WERI-Rb-1 (cell line): ENCODE measurements at regions not wholly inside any gene's neighbourhood (a gene's known extent, or its start where the extent isn't known, plus 50 kb on each side); places are given as distances from the start of the nearest gene placed in this dataset.

Source experiments
- DNase-seq: peaks from one replicate; pipeline ENCODE4 v3.0.0-alpha.2; 2020
- H3K27ac ChIP-seq: fragments of 250-450 bp; sonication (Bioruptor Pico); 2 replicates; pipeline ENCODE4 v1.5.1; 2020; ENCODE audit warnings: mild to moderate bottlenecking, moderate library complexity
- H3K27me3 ChIP-seq: fragments of 250-450 bp; sonication (Bioruptor Pico); 2 replicates; pipeline ENCODE4 v1.5.1; 2021; ENCODE audit warnings: mild to moderate bottlenecking, low read depth, moderate library complexity; ENCODE audit not compliant: insufficient read depth, severe bottlenecking
- H3K36me3 ChIP-seq: fragments of 250-450 bp; sonication (Bioruptor Pico); 2 replicates; pipeline ENCODE4 v1.5.1; 2020; ENCODE audit warnings: mild to moderate bottlenecking, moderate library complexity
- H3K4me3 ChIP-seq: 2 replicates; pipeline ENCODE4 v1.5.1; 2011; ENCODE audit warnings: low read depth, mild to moderate bottlenecking, control low read depth, low read length
- H3K9me3 ChIP-seq: fragments of 250-450 bp; sonication (Bioruptor Pico); 2 replicates; pipeline ENCODE4 v1.5.1; 2021; ENCODE audit warnings: mild to moderate bottlenecking, moderate library complexity; ENCODE audit not compliant: severe bottlenecking
- TF ChIP-seq, protein P1 (sequence below): IDR thresholded peaks from 2 replicates; pipeline ENCODE4 v1.5.1; 2011; ENCODE audit warnings: low read depth, mild to moderate bottlenecking, control low read depth, inconsistent platforms, low read length

DNA sequence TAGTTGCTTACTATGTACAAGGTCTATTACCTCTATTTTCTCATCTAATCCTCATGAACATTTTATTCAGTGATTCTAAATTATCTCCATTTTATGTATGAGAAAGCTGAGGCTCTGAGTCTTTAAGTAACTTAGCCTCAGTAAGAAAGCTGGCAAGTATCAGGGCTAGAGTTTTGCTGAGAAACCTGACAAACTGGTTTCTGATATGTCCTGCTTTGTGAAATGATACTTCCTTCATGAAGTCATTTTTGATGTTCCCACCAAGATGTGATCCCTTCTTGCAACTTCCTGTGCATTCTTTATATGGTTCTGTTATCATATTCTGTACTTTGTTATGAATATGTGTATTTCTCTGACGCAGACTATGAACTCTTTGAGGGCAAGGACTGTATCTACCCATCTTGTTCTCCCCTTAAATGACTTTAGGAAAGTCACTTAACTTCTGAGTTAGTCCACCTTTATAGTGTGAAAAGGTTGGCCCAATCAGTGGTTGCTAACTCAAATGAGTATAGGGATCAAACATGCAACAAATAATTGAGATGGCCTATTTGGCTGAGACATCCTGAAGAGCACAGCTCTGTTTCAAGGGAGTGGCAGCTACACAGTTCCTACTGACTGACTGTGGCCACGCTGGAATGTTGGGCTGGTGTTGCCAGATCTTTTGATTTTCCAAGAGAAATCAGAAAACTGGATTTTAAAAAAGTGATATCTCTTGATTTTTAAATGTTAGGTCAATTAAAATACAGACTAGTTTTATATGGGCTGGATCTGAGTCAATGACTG, 127.9 kb upstream of the AMOT start:
- H3K9me3 ChIP-seq = no peaks in the 10 kb centered on the region
- DNase-seq = no peak

DNA sequence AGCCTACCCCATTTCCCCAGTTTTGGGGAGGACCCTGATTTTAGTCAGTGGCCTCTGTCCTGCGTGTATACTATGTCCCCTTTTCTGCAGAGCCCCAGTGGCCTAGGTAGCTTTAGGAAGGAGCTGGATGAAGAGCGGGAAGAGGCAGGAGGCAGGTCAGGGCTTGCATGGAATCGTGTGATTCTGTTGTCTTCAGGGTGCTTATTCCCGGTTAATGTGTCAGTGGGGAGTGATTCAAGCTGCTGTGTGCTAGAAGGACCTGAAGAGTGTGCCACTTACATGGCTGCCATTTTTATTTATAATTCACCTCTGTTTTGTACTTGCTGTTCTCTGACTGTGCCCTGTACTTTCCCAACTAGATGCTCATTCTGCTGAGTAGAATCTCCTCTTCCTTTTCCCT, 127.3 kb upstream of the AMOT start:
- no peak for DNase-seq
- no peak overlapping the region for H3K4me3 ChIP-seq

More for the DNA sequence above, 127.9 kb upstream of the AMOT start:
- TF ChIP-seq, protein P1, sequence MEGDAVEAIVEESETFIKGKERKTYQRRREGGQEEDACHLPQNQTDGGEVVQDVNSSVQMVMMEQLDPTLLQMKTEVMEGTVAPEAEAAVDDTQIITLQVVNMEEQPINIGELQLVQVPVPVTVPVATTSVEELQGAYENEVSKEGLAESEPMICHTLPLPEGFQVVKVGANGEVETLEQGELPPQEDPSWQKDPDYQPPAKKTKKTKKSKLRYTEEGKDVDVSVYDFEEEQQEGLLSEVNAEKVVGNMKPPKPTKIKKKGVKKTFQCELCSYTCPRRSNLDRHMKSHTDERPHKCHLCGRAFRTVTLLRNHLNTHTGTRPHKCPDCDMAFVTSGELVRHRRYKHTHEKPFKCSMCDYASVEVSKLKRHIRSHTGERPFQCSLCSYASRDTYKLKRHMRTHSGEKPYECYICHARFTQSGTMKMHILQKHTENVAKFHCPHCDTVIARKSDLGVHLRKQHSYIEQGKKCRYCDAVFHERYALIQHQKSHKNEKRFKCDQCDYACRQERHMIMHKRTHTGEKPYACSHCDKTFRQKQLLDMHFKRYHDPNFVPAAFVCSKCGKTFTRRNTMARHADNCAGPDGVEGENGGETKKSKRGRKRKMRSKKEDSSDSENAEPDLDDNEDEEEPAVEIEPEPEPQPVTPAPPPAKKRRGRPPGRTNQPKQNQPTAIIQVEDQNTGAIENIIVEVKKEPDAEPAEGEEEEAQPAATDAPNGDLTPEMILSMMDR = no peak
- Histone ChIP-seq H3K27me3 (peaks cover 84% of the 10 kb centered on the region), H3K27ac (no peak overlapping the region), H3K36me3 (no peaks in the 10 kb centered on the region), H3K4me3 (no peak overlapping the region)

GRCh38 chrX:112967341-112967740, 126.7 kb upstream of the AMOT start:
- H3K9me3 ChIP-seq = no peaks in the 10 kb centered on the region

More for the DNA sequence above, 127.3 kb upstream of the AMOT start:
- no peaks in the 10 kb centered on the region for H3K36me3 ChIP-seq
- TF ChIP-seq, protein P1 = no peak
- no peaks in the 10 kb centered on the region for H3K9me3 ChIP-seq
- H3K27me3 ChIP-seq = peaks cover 85% of the 10 kb centered on the region
- no peak overlapping the region for H3K27ac ChIP-seq

DNA sequence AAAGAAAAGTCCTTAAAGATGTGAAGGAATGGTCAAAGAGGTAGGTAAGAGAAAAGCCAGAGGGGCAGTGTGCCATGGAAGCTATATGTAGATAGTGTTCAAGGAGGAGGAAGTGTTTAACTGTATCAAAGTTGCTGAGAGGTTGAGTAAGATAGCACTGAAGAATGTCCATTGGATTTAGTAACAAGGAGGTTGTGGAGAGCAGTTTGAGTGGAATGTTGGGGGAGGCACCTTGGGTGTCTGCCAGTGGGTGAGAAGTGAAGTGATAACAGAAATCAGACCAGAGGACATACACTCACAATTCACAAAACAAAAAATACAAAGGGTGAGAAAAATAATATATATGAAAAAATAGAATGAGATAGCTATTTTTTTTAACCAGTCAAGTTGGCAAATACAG, 121.3 kb upstream of the AMOT start:
- Histone ChIP-seq H3K4me3 (no peak overlapping the region), H3K36me3 (no peaks in the 10 kb centered on the region), H3K27ac (no peak overlapping the region), H3K27me3 (peaks cover 76% of the 10 kb centered on the region), H3K9me3 (no peaks in the 10 kb centered on the region)
- DNase-seq = no peak
- TF ChIP-seq, protein P1 = no peak

More at GRCh38 chrX:112967341-112967740, 126.7 kb upstream of the AMOT start:
- Histone ChIP-seq H3K27ac (no peak overlapping the region), H3K36me3 (no peaks in the 10 kb centered on the region), H3K27me3 (peaks cover 90% of the 10 kb centered on the region), H3K4me3 (no peak overlapping the region)
- TF ChIP-seq, protein P1 = no peak
- DNase-seq = no peak

DNA sequence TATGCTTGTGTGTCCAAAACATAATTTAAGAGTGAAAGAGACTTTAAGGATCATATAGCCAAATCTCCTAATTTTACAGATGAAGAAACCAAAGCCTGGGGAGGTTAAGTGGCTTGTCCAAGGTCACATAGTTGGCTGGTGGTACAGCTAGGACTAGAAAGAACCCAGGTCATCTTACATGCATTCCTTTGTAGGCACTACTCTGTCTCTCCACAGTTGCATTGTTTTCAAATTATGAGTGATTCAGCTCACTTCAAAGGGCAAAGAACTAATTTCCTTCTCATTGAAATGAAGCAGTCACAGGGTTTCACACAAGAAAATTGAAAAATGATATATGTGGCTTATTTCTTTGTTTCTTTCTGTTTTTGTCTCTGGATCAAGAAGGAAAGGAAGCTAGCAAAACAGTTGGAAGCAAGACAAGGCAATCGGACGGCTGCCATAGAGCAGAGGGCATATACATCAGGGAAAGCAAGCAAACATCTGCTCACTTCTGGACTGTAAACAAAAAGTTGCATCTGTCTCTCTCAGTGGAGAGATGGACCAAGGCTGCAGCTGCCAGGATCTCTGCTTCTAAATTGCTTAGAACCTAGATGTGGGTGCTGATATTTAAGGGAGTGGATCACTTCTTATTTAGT, 107.5 kb upstream of the AMOT start:
- no peak for DNase-seq
- no peaks in the 10 kb centered on the region for H3K9me3 ChIP-seq

More for the DNA sequence above, 107.5 kb upstream of the AMOT start:
- TF ChIP-seq, protein P1 = no peak
- no peaks in the 10 kb centered on the region for H3K36me3 ChIP-seq
- peaks cover 70% of the 10 kb centered on the region for H3K27me3 ChIP-seq
- H3K27ac ChIP-seq = no peak overlapping the region
- no peak overlapping the region for H3K4me3 ChIP-seq
